ENCODE measurements at regions not wholly inside any gene's neighbourhood (a gene's known extent, or its start where the extent isn't known, plus 50 kb on each side); places are given as distances from the start of the nearest gene placed in this dataset.
A peak's percentile ranks its signal among the peaks of the same experiment; 100 is the strongest.

- TF ChIP-seq CTCF (conservative IDR thresholded peaks at IDR 0.05) = peak; percentile 94
- no peak for TF ChIP-seq ZFX (IDR thresholded peaks at IDR 0.05)
These were observed 119.1 kb upstream of the TRIM2 start for GRCh38 chr4:153084980-153085630.
